ENCODE measurements at regions not wholly inside any gene's neighbourhood (a gene's known extent, or its start where the extent isn't known, plus 50 kb on each side); places are given as distances from the start of the nearest gene placed in this dataset.
"Not testable (repeated sequence)": the region's sequence is repeated elsewhere in the genome, so short reads cannot be mapped to it uniquely, and the experiment has no call there.

DNA sequence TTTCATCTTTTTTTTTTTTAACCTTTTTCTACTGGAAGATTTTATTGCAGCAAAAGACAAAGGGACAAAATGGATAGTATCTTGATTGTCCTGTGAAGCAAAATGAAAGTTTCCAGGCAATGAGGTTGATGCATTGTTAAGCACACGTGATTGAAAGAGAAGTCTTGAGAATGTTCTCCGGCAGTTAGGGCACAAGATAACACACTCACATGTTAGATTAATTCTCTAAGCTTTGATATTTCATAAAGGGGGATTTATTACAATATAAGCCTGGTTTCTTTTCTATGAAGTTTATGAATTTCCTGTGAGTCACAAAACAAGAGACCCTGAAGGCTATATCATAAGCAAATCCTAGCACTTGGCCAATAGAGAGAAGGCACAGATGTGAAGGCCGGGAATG lies 93.4 kb upstream of the ARMC3 start:
- Histone ChIP-seq H3K36me3 (replicated peaks; ENCODE audit: control insufficient read depth, insufficient read depth, low read length) (no peaks in the 10 kb centered on the region), H3K4me3 (ENCODE audit: insufficient read depth, low read depth, low read length) (no peak overlapping the region), H3K27me3 (ENCODE audit: control insufficient read depth, insufficient read depth, low read length) (no peaks in the 10 kb centered on the region)
- no peak for DNase-seq

DNA sequence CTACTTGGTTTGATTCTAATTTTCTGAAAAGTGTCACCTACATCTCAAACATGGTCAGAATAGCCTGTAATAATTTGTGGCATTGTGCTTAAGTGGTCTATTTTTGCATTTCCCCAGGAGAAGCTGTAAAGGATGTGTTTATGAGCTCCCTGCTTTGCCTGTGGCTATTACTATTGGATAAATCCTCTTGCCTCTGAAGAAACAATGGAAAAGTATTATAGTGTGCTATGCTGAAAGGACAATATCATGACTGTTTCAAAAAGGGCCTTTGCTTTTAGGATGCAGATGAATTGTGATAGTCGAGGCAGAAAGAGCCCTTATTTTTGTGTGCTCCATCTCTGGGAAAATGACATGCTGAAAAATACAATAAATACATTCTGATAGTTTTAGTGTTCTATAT lies 94.1 kb upstream of the ARMC3 start:
- no peak overlapping the region for H3K4me3 ChIP-seq (ENCODE audit: insufficient read depth, low read depth, low read length)
- no peak for DNase-seq
- no peaks in the 10 kb centered on the region for H3K36me3 ChIP-seq (replicated peaks; ENCODE audit: control insufficient read depth, insufficient read depth, low read length)
- H3K27me3 ChIP-seq (ENCODE audit: control insufficient read depth, insufficient read depth, low read length): no peaks in the 10 kb centered on the region

DNA sequence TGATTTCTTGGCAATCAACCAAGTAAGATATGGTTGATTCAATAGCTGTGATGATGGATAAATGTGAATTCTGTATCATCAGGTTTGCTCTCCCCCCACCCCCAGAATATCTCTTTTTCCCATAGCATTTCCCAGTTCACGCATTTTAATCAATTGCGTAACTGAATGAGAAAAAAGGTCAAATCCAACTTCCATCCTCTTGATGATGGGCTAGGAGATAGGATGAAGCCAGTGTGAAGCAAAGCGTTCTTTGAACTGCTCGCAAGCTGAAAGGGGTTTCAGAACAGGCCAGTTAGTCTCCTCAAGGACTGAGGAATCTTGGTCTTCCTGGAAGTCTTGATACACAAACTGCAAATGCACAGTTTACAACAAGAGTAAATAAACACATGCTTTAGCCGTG lies 94.5 kb upstream of the ARMC3 start:
- H3K36me3 ChIP-seq (replicated peaks; ENCODE audit: control insufficient read depth, insufficient read depth, low read length): no peaks in the 10 kb centered on the region
- H3K27me3 ChIP-seq (ENCODE audit: control insufficient read depth, insufficient read depth, low read length): no peaks in the 10 kb centered on the region
- no peak overlapping the region for H3K4me3 ChIP-seq (ENCODE audit: insufficient read depth, low read depth, low read length)
- no peak for DNase-seq

DNA sequence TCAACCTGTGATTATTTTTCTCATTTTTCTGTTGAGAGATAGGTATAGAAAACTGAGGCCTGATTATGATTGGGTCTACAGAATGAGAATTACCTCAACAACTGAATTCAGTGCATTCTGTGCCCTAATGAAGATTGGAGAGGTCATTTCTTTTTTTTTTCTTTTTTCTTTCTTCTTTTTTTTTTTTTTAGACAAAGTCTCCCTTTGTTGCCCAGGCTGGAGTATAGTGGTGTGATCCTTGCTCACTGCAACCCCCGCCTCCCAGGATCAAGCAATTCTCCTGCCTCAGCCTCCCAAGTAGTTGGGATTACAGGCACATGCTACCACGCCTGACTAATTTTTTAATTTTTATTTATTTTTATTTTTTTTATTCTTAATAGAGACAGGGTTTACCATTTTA lies 95.0 kb upstream of the ARMC3 start:
- H3K36me3 ChIP-seq (replicated peaks; ENCODE audit: control insufficient read depth, insufficient read depth, low read length): no peaks in the 10 kb centered on the region
- no peak overlapping the region for H3K4me3 ChIP-seq (ENCODE audit: insufficient read depth, low read depth, low read length)
- no peaks in the 10 kb centered on the region for H3K27me3 ChIP-seq (ENCODE audit: control insufficient read depth, insufficient read depth, low read length)
- DNase-seq: no peak

DNA sequence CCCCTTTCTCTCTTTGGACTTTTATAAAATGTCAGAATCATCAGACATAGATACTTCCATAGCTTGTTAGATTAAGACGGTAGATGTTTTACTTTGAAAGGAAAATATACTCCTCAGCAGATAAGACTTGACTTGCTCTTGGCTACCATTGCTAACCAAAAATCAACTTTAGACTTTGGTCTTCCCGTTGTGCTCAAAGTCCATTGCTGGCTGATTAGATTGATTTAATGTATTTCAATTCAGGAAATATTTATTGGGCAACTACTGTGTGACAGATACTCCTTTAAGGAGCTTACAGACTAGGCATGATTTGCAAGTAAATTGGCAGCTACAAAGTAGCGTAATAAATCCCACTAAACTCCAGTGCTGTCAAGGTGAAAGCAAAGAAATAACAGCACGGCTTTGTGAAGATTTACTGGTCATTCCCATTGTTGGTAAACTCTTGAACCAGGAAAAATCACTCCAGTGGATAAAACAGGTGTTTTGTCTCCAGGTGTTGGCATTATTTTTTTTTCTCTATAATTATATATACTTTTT lies 95.7 kb upstream of the ARMC3 start:
- Histone ChIP-seq H3K4me3 (ENCODE audit: insufficient read depth, low read depth, low read length) (no peak overlapping the region), H3K27me3 (ENCODE audit: control insufficient read depth, insufficient read depth, low read length) (no peaks in the 10 kb centered on the region), H3K36me3 (replicated peaks; ENCODE audit: control insufficient read depth, insufficient read depth, low read length) (no peaks in the 10 kb centered on the region)
- DNase-seq: no peak

DNA sequence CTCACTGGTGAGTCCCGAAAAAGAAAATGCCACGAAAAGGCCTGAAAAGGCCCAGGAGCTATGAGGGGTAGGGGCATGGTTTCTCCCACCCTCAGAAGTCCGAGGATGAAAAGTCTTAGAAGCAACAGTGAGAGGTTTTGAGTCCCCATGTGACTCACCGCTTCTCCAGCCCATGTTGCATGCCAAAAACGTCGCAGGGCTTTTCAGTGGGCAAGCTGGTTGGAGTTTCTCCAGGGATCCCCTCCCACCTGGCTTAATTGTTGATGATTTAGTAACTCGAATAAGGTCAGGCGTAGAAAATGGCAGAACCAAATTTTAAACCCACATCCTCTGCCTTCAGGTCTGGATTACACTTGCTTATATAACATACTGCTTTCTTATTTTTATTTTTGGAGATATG lies 96.3 kb upstream of the ARMC3 start:
- H3K36me3 ChIP-seq (replicated peaks; ENCODE audit: control insufficient read depth, insufficient read depth, low read length): no peaks in the 10 kb centered on the region
- no peak for DNase-seq
- no peak overlapping the region for H3K4me3 ChIP-seq (ENCODE audit: insufficient read depth, low read depth, low read length)
- H3K27me3 ChIP-seq (ENCODE audit: control insufficient read depth, insufficient read depth, low read length): no peaks in the 10 kb centered on the region

DNA sequence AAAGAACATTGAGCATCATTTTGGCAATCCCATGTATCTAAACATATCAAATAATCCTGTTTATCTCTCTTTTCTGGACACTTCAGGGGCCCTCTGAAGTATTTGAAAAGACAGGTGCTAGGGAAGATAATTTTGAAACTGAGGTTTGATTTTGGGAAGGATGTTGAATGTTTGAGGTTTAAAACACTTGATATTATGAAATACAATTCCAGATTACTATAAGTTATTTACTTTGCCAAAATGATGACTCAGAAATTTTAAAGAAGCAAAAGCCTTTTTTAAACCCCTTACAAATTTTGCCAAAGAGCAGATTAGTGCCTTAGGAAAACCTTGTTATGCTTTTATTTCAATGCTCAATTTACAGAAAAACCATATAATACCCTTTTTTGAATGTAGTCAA lies 99.1 kb upstream of the ARMC3 start:
- not testable (repeated sequence) for H3K4me3 ChIP-seq (ENCODE audit: insufficient read depth, low read depth, low read length); H3K27me3 ChIP-seq (ENCODE audit: control insufficient read depth, insufficient read depth, low read length); DNase-seq; H3K36me3 ChIP-seq (replicated peaks; ENCODE audit: control insufficient read depth, insufficient read depth, low read length)

DNA sequence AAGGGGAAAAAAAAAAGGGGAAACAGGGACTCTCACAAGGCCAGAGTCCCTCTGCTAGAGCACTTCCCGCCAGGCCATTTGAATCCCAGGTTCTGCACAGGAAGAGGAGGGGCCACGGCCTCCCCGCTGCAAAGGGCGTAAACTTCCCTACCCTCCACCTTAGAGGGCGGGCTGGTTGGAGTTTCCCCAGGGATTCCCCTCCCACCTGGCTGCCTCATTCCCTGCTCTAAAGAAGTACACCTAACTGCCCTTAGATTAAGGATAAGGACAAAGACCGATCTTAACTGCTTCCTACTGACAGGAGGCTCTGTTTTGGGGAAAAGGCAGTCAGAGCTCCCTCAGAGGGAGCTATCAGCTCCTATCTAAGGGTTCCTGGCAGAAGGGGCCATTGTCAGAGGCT lies 102.0 kb upstream of the ARMC3 start:
- Histone ChIP-seq H3K4me3 (ENCODE audit: insufficient read depth, low read depth, low read length) (no peak overlapping the region), H3K36me3 (replicated peaks; ENCODE audit: control insufficient read depth, insufficient read depth, low read length) (no peaks in the 10 kb centered on the region), H3K27me3 (ENCODE audit: control insufficient read depth, insufficient read depth, low read length) (no peaks in the 10 kb centered on the region)
- peak; percentile 38 for DNase-seq

DNA sequence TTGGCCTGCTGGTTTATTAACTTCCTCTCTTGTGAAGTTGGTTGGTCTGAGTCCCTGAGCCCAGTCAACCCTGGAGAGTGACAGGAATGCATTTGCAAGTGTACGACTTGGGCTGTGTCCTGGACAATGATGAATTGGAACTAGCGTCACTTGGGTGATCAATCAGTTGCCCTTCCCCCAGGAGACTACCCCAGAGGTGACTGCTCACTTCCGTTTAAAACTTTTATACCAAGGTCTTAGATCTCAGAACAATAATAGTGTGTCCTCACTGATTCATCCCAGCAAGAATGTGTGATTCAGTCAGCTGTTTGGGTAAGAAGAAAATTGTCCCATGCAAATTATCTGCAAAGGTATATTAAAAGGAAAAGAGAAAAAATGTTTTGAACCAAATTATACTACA lies 102.9 kb upstream of the ARMC3 start:
- Histone ChIP-seq H3K4me3 (ENCODE audit: insufficient read depth, low read depth, low read length) (no peak overlapping the region), H3K27me3 (ENCODE audit: control insufficient read depth, insufficient read depth, low read length) (no peaks in the 10 kb centered on the region), H3K36me3 (replicated peaks; ENCODE audit: control insufficient read depth, insufficient read depth, low read length) (no peaks in the 10 kb centered on the region)
- no peak for DNase-seq

DNA sequence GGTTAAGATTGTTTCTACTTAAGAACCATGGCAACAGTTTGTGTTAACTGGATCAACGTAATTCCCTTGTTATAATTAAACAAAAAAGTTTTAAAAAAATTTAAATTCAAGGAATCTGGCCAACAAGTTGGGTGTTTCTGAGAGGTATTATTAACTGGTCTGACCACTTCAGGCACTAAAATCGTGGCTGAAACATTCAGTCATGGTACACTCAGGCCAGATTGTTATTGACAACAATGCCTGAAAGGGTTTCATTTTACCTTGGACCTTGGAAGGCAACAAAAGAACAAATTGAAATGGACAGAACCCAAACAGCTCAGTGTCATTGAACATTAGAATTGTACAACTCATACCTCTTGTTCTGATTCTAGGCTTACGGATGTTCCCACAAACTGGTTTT lies 103.3 kb upstream of the ARMC3 start:
- H3K27me3 ChIP-seq (ENCODE audit: control insufficient read depth, insufficient read depth, low read length): no peaks in the 10 kb centered on the region
- H3K4me3 ChIP-seq (ENCODE audit: insufficient read depth, low read depth, low read length): no peak overlapping the region
- no peaks in the 10 kb centered on the region for H3K36me3 ChIP-seq (replicated peaks; ENCODE audit: control insufficient read depth, insufficient read depth, low read length)
- DNase-seq: no peak

DNA sequence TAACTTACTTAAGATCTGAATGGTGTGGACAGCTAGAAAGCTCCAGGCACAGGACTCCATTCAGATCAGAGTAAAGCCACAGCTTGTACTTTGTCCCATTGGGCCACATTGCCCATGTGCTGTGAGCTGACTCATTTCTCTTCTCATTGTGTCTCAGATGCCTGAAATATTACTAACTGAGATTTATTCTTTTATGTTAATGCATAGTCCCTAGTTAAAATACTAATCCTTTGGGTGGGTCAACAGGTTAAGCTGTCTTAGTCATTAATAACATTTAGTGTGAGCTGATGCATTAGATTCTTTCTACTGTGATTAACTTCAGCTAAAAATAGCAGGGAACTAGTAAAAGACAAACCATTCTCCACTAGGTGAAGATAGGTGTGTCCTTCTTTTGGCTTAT lies 104.7 kb upstream of the ARMC3 start:
- DNase-seq: no peak
- Histone ChIP-seq H3K36me3 (replicated peaks; ENCODE audit: control insufficient read depth, insufficient read depth, low read length) (no peaks in the 10 kb centered on the region), H3K4me3 (ENCODE audit: insufficient read depth, low read depth, low read length) (no peak overlapping the region), H3K27me3 (ENCODE audit: control insufficient read depth, insufficient read depth, low read length) (no peaks in the 10 kb centered on the region)

DNA sequence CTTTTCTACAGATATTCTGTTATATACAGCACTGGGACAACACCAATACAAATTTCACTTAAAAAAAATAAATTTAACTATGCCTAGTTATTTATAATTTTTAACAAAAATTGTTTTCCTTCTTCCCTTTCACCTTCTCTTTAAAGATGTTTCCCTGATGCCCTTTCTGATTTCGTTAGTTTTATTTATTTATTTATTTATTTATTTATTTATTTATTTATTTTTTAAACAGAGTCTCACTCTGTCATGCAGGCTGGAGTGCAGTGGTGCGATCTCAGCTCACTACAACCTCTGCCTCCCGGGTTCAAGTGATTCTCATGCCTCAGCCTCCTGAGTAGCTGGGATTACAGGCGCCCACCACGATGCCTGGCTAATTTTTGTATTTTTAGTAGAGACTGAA lies 105.9 kb upstream of the ARMC3 start:
- H3K36me3 ChIP-seq (replicated peaks; ENCODE audit: control insufficient read depth, insufficient read depth, low read length); H3K27me3 ChIP-seq (ENCODE audit: control insufficient read depth, insufficient read depth, low read length); H3K4me3 ChIP-seq (ENCODE audit: insufficient read depth, low read depth, low read length); DNase-seq: not testable (repeated sequence)

DNA sequence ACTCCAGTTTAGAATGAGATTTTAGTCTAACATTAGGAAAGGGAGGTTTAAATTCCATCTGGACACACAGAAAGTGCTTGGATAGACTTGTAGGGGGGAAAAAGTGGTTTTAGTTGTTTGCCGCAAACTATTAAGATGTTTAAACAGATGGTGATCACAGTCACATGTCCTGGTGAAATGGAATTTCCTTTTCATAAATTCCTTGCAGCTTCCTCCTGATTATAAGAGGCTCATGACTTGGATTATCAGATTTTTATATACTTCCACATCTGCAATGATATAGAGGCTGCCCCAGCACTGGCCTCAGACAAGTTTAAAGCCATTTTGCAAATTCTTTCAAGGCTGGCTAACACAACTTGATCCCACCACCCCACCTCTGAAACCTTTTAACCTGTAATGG lies 106.4 kb upstream of the ARMC3 start:
- Histone ChIP-seq H3K36me3 (replicated peaks; ENCODE audit: control insufficient read depth, insufficient read depth, low read length) (no peaks in the 10 kb centered on the region), H3K4me3 (ENCODE audit: insufficient read depth, low read depth, low read length) (no peak overlapping the region), H3K27me3 (ENCODE audit: control insufficient read depth, insufficient read depth, low read length) (no peaks in the 10 kb centered on the region)
- no peak for DNase-seq

DNA sequence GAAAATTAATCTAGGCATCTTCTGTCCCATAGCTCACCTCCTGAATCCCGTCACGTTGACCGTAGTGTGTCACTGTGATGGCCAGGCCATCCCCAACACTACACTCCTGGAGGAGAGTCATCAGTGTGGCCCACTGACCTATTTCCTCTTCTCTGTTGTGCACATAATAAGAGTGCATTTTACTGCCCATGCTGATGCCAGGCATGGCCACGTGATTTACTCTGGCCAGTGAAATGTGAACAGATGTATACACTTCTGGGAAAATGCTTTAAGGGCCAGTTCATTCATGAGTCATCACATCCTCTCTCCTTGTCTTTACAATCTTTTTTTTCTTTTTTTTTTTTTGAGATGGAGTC lies 101.9 kb upstream of the PIP4K2A start:
- peaks cover 1% of the 10 kb centered on the region; the same call in 1 of the 2 replicates for H3K27me3 ChIP-seq (ENCODE audit: control insufficient read depth, insufficient read depth, low read length)
- H3K4me3 ChIP-seq (ENCODE audit: insufficient read depth, low read depth, low read length): no peak overlapping the region
- H3K36me3 ChIP-seq (replicated peaks; ENCODE audit: control insufficient read depth, insufficient read depth, low read length): no peaks in the 10 kb centered on the region
- DNase-seq: no peak

DNA sequence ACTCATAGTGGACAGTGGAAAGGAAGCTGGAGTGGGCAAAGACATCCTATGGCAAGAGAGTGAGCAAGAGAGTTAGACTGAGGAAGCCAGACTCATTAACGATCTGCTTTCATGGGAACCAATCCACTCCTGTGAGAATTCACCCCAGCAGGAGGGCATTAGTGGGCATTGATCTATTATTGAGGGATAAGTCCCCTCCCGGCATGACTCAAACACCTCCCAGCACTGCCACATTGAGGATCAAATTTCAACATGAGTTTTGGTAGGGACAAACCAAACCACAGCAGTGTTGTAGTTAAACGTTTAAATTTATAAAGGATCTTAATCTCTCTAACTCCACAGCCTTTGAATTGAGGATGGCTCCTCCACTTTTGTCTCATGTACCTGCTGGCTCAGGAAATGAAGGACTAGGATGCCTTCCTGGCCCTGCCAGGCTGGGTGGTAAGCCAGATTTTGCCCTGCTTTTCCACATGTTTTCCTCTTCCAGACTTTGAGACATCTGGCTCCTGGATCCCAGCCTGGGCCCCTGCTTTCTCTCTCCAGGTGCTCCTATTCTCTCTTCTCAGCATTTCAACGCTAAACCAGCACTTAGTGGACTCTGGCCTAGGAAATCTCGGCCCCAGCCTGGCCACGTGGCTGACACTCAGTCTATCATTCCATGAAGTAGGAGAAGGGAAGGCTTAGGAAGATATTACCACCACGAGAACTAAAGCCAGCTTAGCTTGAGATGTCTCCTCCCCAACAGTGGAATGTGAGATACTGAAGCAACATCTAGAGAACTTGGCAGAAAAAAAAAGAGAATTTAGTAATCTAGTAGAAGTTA lies 96.5 kb upstream of the PIP4K2A start:
- Histone ChIP-seq H3K36me3 (replicated peaks; ENCODE audit: control insufficient read depth, insufficient read depth, low read length) (no peaks in the 10 kb centered on the region), H3K27me3 (ENCODE audit: control insufficient read depth, insufficient read depth, low read length) (peaks cover 1% of the 10 kb centered on the region; the same call in 1 of the 2 replicates), H3K4me3 (ENCODE audit: insufficient read depth, low read depth, low read length) (no peak overlapping the region)
- peak; percentile 38 for DNase-seq

DNA sequence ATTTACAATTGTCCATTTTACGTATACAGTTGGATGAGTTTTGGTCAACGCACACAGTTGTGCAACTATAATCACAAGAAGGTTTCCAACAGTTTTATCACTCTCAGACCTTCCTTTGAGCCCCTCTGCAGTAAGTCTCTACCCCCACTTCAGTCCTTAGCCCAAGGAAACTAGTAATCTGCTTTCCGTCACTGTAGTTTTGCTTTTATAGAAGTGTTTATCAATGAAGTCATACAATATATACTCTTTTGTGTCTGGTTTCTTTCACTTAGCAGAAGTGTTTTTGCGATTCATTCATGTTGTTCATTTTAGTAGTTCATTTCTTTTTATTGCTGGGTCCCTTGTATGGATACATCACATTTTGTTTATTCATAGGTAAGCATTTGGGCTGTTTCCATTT lies 92.9 kb upstream of the PIP4K2A start:
- Histone ChIP-seq H3K27me3 (ENCODE audit: control insufficient read depth, insufficient read depth, low read length) (peaks cover under 1% of the 10 kb centered on the region; the same call in 1 of the 2 replicates), H3K4me3 (ENCODE audit: insufficient read depth, low read depth, low read length) (no peak overlapping the region), H3K36me3 (replicated peaks; ENCODE audit: control insufficient read depth, insufficient read depth, low read length) (no peaks in the 10 kb centered on the region)
- no peak for DNase-seq

Data from H7 (cell line).